Astrocyte (in vitro differentiated cells and primary cell): ENCODE measurements at regions not wholly inside any gene's neighbourhood (a gene's known extent, or its start where the extent isn't known, plus 50 kb on each side); places are given as distances from the start of the nearest gene placed in this dataset.
A peak's percentile ranks its signal among the peaks of the same experiment; 100 is the strongest.

Source experiments
- DNase-seq: peaks from one replicate; pipeline ENCODE4 v3.0.0-alpha.2; 2010; ENCODE audit warnings: low read depth
- FAIRE-seq: peaks from 2 replicates; lab custom pipeline; 2011; peaks lifted over from hg19 to GRCh38; lab: Jason Lieb, UNC
- H2AFZ ChIP-seq: 2 replicates; pipeline ENCODE4 v1.6.0; 2012; ENCODE audit warnings: low read depth, low read length, inconsistent platforms
- H3K27ac ChIP-seq: 2 replicates; pipeline ENCODE4 v1.5.1; 2011; ENCODE audit warnings: low read depth, low read length, inconsistent platforms
- H3K27me3 ChIP-seq: 2 replicates; pipeline ENCODE4 v1.6.0; 2011; ENCODE audit warnings: low read length, inconsistent platforms; ENCODE audit not compliant: insufficient read depth
- H3K36me3 ChIP-seq: 2 replicates; pipeline ENCODE4 v1.5.1; 2011; ENCODE audit warnings: low read length, inconsistent platforms; ENCODE audit not compliant: insufficient read depth
- H3K4me1 ChIP-seq: 2 replicates; pipeline ENCODE4 v1.5.1; 2011; ENCODE audit warnings: low read length, inconsistent platforms; ENCODE audit not compliant: insufficient read depth
- H3K4me2 ChIP-seq: 2 replicates; pipeline ENCODE4 v1.6.0; 2012; ENCODE audit warnings: low read length, inconsistent platforms
- H3K4me3 ChIP-seq: 2 replicates; pipeline ENCODE4 v1.5.1; 2011; ENCODE audit warnings: low read depth, mild to moderate bottlenecking, low read length, inconsistent platforms; ENCODE audit not compliant: insufficient read depth
- H3K79me2 ChIP-seq: 2 replicates; pipeline ENCODE4 v1.6.0; 2012; ENCODE audit warnings: mild to moderate bottlenecking, low read length, inconsistent platforms; ENCODE audit not compliant: insufficient read depth
- H3K9ac ChIP-seq: 2 replicates; pipeline ENCODE4 v1.6.0; 2012; ENCODE audit warnings: mild to moderate bottlenecking, low read length, inconsistent platforms
- H3K9me3 ChIP-seq: 2 replicates; pipeline ENCODE4 v1.5.1; 2012; ENCODE audit warnings: low read depth, mild to moderate bottlenecking, low read length, inconsistent platforms; ENCODE audit not compliant: insufficient read depth
- H4K20me1 ChIP-seq: 2 replicates; pipeline ENCODE4 v1.6.0; 2012; ENCODE audit warnings: low read length, inconsistent platforms; ENCODE audit not compliant: insufficient read depth
- H3K27ac Mint-ChIP-seq: one replicate; pipeline ENCODE4 v1.8.0; 2021; ENCODE audit warnings: mild to moderate bottlenecking, mixed read lengths; ENCODE audit not compliant: unreplicated experiment
- H3K27me3 Mint-ChIP-seq: one replicate; pipeline ENCODE4 v1.8.0; 2021; ENCODE audit warnings: low read depth, mixed read lengths; ENCODE audit not compliant: unreplicated experiment
- H3K36me3 Mint-ChIP-seq: one replicate; pipeline ENCODE4 v1.8.0; 2021; ENCODE audit warnings: low read depth, mixed read lengths; ENCODE audit not compliant: unreplicated experiment
- H3K4me1 Mint-ChIP-seq: one replicate; pipeline ENCODE4 v1.8.0; 2021; ENCODE audit warnings: low read depth, mixed read lengths; ENCODE audit not compliant: unreplicated experiment
- H3K4me3 Mint-ChIP-seq: one replicate; pipeline ENCODE4 v1.8.0; 2021; ENCODE audit warnings: mild to moderate bottlenecking, moderate library complexity, mixed read lengths; ENCODE audit not compliant: unreplicated experiment
- H3K9me3 Mint-ChIP-seq: one replicate; pipeline ENCODE4 v1.8.0; 2021; ENCODE audit warnings: mild to moderate bottlenecking, mixed read lengths; ENCODE audit not compliant: unreplicated experiment
- CTCF ChIP-seq: IDR thresholded peaks from 2 replicates; pipeline ENCODE4 v1.5.1; 2011; ENCODE audit warnings: low read depth, mild to moderate bottlenecking, inconsistent platforms, low read length, moderate library complexity; ENCODE audit not compliant: insufficient read depth
- EZH2 ChIP-seq: IDR thresholded peaks from 2 replicates; pipeline ENCODE4 v1.6.1; 2012; ENCODE audit warnings: mild to moderate bottlenecking, low read length, inconsistent platforms; ENCODE audit not compliant: insufficient read depth

GRCh38 chr10:77696584-77696983 is 59.0 kb upstream of the KCNMA1 start:
- Histone ChIP-seq H2AFZ (no peak overlapping the region), H3K4me2 (no peak overlapping the region), H3K27me3 (no peaks in the 10 kb centered on the region), H3K79me2 (no peaks in the 10 kb centered on the region), H3K9ac (no peak overlapping the region), H3K27ac (no peak overlapping the region), H3K36me3 (no peaks in the 10 kb centered on the region), H3K9me3 (no peaks in the 10 kb centered on the region), H3K4me3 (no peak overlapping the region), H3K4me1 (no peaks in the 10 kb centered on the region), H4K20me1 (no peaks in the 10 kb centered on the region)
- no peaks in the 10 kb centered on the region for H3K27me3 Mint-ChIP-seq
- no peak for DNase-seq
- no peak for TF ChIP-seq EZH2
- TF ChIP-seq CTCF, result no peak
- H3K4me1 Mint-ChIP-seq, result peaks cover 5% of the 10 kb centered on the region
- no peak for FAIRE-seq
- no peak overlapping the region for H3K27ac Mint-ChIP-seq
- no peaks in the 10 kb centered on the region for H3K9me3 Mint-ChIP-seq
- H3K4me3 Mint-ChIP-seq, result no peak overlapping the region
- H3K36me3 Mint-ChIP-seq, result no peaks in the 10 kb centered on the region

- H3K27ac Mint-ChIP-seq, result no peak overlapping the region
- H3K36me3 ChIP-seq, result no peaks in the 10 kb centered on the region
- no peak overlapping the region for H3K4me2 ChIP-seq
- H3K9ac ChIP-seq, result no peak overlapping the region
- H3K27me3 Mint-ChIP-seq, result peaks cover 6% of the 10 kb centered on the region
- FAIRE-seq (no peak), DNase-seq (no peak)
- no peaks in the 10 kb centered on the region for H3K9me3 Mint-ChIP-seq
- TF ChIP-seq EZH2, result no peak
- TF ChIP-seq CTCF, result no peak
- no peak overlapping the region for H3K4me3 ChIP-seq
- H3K4me1 Mint-ChIP-seq, result peaks cover 5% of the 10 kb centered on the region
- H3K79me2 ChIP-seq, result no peaks in the 10 kb centered on the region
- no peaks in the 10 kb centered on the region for H3K36me3 Mint-ChIP-seq
- H3K9me3 ChIP-seq, result no peaks in the 10 kb centered on the region
- peaks cover under 1% of the 10 kb centered on the region for H3K27me3 ChIP-seq
- H2AFZ ChIP-seq, result no peak overlapping the region
- H3K4me3 Mint-ChIP-seq, result no peak overlapping the region
- no peak overlapping the region for H3K27ac ChIP-seq
- H3K4me1 ChIP-seq, result no peaks in the 10 kb centered on the region
- H4K20me1 ChIP-seq, result no peaks in the 10 kb centered on the region
Measured at GRCh38 chr10:77695186-77695585, 57.6 kb upstream of the KCNMA1 start.

GRCh38 chr10:77692782-77693181 is 55.2 kb upstream of the KCNMA1 start:
- H3K4me1 Mint-ChIP-seq, result peaks cover 5% of the 10 kb centered on the region
- H3K36me3 Mint-ChIP-seq, result no peaks in the 10 kb centered on the region
- TF ChIP-seq EZH2, result no peak
- no peak overlapping the region for H3K9ac ChIP-seq
- H3K9me3 ChIP-seq, result no peaks in the 10 kb centered on the region
- H3K4me2 ChIP-seq, result no peak overlapping the region
- H3K27me3 Mint-ChIP-seq, result peaks cover 19% of the 10 kb centered on the region
- no peak for FAIRE-seq
- no peaks in the 10 kb centered on the region for H3K36me3 ChIP-seq
- H3K27me3 ChIP-seq, result peaks cover 10% of the 10 kb centered on the region
- no peak overlapping the region for H3K27ac Mint-ChIP-seq
- H3K79me2 ChIP-seq, result no peaks in the 10 kb centered on the region
- no peak overlapping the region for H3K27ac ChIP-seq
- no peak overlapping the region for H3K4me3 Mint-ChIP-seq
- no peaks in the 10 kb centered on the region for H4K20me1 ChIP-seq
- no peaks in the 10 kb centered on the region for H3K9me3 Mint-ChIP-seq
- H2AFZ ChIP-seq, result no peak overlapping the region
- DNase-seq, result peak; percentile 78
- no peak overlapping the region for H3K4me3 ChIP-seq
- H3K4me1 ChIP-seq, result no peaks in the 10 kb centered on the region
